ENCODE measurements at regions not wholly inside any gene's neighbourhood (a gene's known extent, or its start where the extent isn't known, plus 50 kb on each side); places are given as distances from the start of the nearest gene placed in this dataset.
A peak's percentile ranks its signal among the peaks of the same experiment; 100 is the strongest.

GRCh38 chr5:174239718-174240117, 194.2 kb downstream of the NSG2 start:
- TF ChIP-seq EZH2 (IDR thresholded peaks at IDR 0.05; ENCODE audit: insufficient read depth, poor library complexity, severe bottlenecking) (no peak), EZH2phosphoT487 (IDR thresholded peaks at IDR 0.05; ENCODE audit: insufficient read depth, low read depth) (no peak)
- Histone ChIP-seq H3K79me2 (ENCODE audit: insufficient read depth) (no peaks in the 10 kb centered on the region), H3K27me3 (replicated peaks; ENCODE audit: insufficient read depth) (no peaks in the 10 kb centered on the region), H3F3A (ENCODE audit: insufficient read depth) (no peaks in the 10 kb centered on the region), H3K4me3 (no peak overlapping the region), H3K9ac (no peak overlapping the region), H3K27ac (no peak overlapping the region), H3K9me2 (ENCODE audit: insufficient read depth) (no peaks in the 10 kb centered on the region), H3K4me1 (ENCODE audit: insufficient read depth) (no peaks in the 10 kb centered on the region), H3K9me3 (ENCODE audit: low read depth) (no peaks in the 10 kb centered on the region), H4K20me1 (ENCODE audit: insufficient read depth) (no peaks in the 10 kb centered on the region), H3K36me3 (ENCODE audit: low read depth) (no peaks in the 10 kb centered on the region), H2AFZ (no peak overlapping the region), H3K4me2 (ENCODE audit: unreplicated experiment) (no peak overlapping the region)
- DNase-seq, result peak; percentile 23
- WGBS, 2 experiments (ENCODE audit: low coverage in 1 of 2, low lambda C conversion rate in 2 of 2, missing lambda C conversion rate in 2 of 2), result 3 to 5% methylated on average over 4 of the region's 4 CpGs
- in situ Hi-C loops (cut with MboI), result no loop called here

- in situ Hi-C loops (cut with MboI), result no loop called here
- H3K9me2 ChIP-seq (ENCODE audit: insufficient read depth), result no peaks in the 10 kb centered on the region
- H4K20me1 ChIP-seq (ENCODE audit: insufficient read depth), result no peaks in the 10 kb centered on the region
- no peak overlapping the region for H2AFZ ChIP-seq
- no peaks in the 10 kb centered on the region for H3K79me2 ChIP-seq (ENCODE audit: insufficient read depth)
- DNase-seq, result no peak
- no peaks in the 10 kb centered on the region for H3F3A ChIP-seq (ENCODE audit: insufficient read depth)
- H3K4me2 ChIP-seq (ENCODE audit: unreplicated experiment), result no peak overlapping the region
- no peak overlapping the region for H3K27ac ChIP-seq
- no peaks in the 10 kb centered on the region for H3K4me1 ChIP-seq (ENCODE audit: insufficient read depth)
- no peaks in the 10 kb centered on the region for H3K9me3 ChIP-seq (ENCODE audit: low read depth)
- H3K4me3 ChIP-seq, result no peak overlapping the region
- TF ChIP-seq EZH2phosphoT487 (IDR thresholded peaks at IDR 0.05; ENCODE audit: insufficient read depth, low read depth), result no peak
- no peak for TF ChIP-seq EZH2 (IDR thresholded peaks at IDR 0.05; ENCODE audit: insufficient read depth, poor library complexity, severe bottlenecking)
- H3K36me3 ChIP-seq (ENCODE audit: low read depth), result no peaks in the 10 kb centered on the region
- H3K9ac ChIP-seq, result no peak overlapping the region
- 14 to 18% methylated on average over 3 of the region's 3 CpGs for WGBS, 2 experiments (ENCODE audit: low coverage in 1 of 2, low lambda C conversion rate in 2 of 2, missing lambda C conversion rate in 2 of 2)
- no peaks in the 10 kb centered on the region for H3K27me3 ChIP-seq (replicated peaks; ENCODE audit: insufficient read depth)
Observed at GRCh38 chr5:174242573-174242972, 197.1 kb downstream of the NSG2 start.

- Histone ChIP-seq H3K79me2 (ENCODE audit: insufficient read depth) (no peaks in the 10 kb centered on the region), H4K20me1 (ENCODE audit: insufficient read depth) (no peaks in the 10 kb centered on the region), H3K9ac (no peak overlapping the region), H3K4me1 (ENCODE audit: insufficient read depth) (no peaks in the 10 kb centered on the region), H3K36me3 (ENCODE audit: low read depth) (no peaks in the 10 kb centered on the region), H3K9me3 (ENCODE audit: low read depth) (no peaks in the 10 kb centered on the region), H3K4me3 (no peak overlapping the region), H3K9me2 (ENCODE audit: insufficient read depth) (no peaks in the 10 kb centered on the region), H3K27ac (no peak overlapping the region), H3K27me3 (replicated peaks; ENCODE audit: insufficient read depth) (no peaks in the 10 kb centered on the region), H3F3A (ENCODE audit: insufficient read depth) (no peaks in the 10 kb centered on the region), H2AFZ (no peak overlapping the region), H3K4me2 (ENCODE audit: unreplicated experiment) (no peak overlapping the region)
- DNase-seq, result no peak
- 0 to 2% methylated on average over 2 of the region's 2 CpGs for WGBS, 2 experiments (ENCODE audit: low coverage in 1 of 2, low lambda C conversion rate in 2 of 2, missing lambda C conversion rate in 2 of 2)
- in situ Hi-C loops (cut with MboI), result no loop called here
- TF ChIP-seq EZH2 (IDR thresholded peaks at IDR 0.05; ENCODE audit: insufficient read depth, poor library complexity, severe bottlenecking) (no peak), EZH2phosphoT487 (IDR thresholded peaks at IDR 0.05; ENCODE audit: insufficient read depth, low read depth) (no peak)
Observed at GRCh38 chr5:174243904-174244303, 198.4 kb downstream of the NSG2 start.

GRCh38 chr5:174245516-174246075, 200.1 kb downstream of the NSG2 start:
- TF ChIP-seq EZH2 (IDR thresholded peaks at IDR 0.05; ENCODE audit: insufficient read depth, poor library complexity, severe bottlenecking) (no peak), EZH2phosphoT487 (IDR thresholded peaks at IDR 0.05; ENCODE audit: insufficient read depth, low read depth) (no peak)
- in situ Hi-C loops (cut with MboI), result no loop called here
- no peaks in the 10 kb centered on the region for H3K9me3 ChIP-seq (ENCODE audit: low read depth)
- DNase-seq, result no peak
- H3K27ac ChIP-seq, result no peak overlapping the region
- H3F3A ChIP-seq (ENCODE audit: insufficient read depth), result no peaks in the 10 kb centered on the region
- H3K9me2 ChIP-seq (ENCODE audit: insufficient read depth), result no peaks in the 10 kb centered on the region
- no peaks in the 10 kb centered on the region for H3K4me1 ChIP-seq (ENCODE audit: insufficient read depth)
- no peak overlapping the region for H3K9ac ChIP-seq
- H2AFZ ChIP-seq, result no peak overlapping the region
- no peaks in the 10 kb centered on the region for H3K79me2 ChIP-seq (ENCODE audit: insufficient read depth)
- no peaks in the 10 kb centered on the region for H4K20me1 ChIP-seq (ENCODE audit: insufficient read depth)
- no peaks in the 10 kb centered on the region for H3K27me3 ChIP-seq (replicated peaks; ENCODE audit: insufficient read depth)
- H3K36me3 ChIP-seq (ENCODE audit: low read depth), result no peaks in the 10 kb centered on the region
- WGBS, 2 experiments (ENCODE audit: low coverage in 1 of 2, low lambda C conversion rate in 2 of 2, missing lambda C conversion rate in 2 of 2), result 2 to 7% methylated on average over 8 of the region's 8 CpGs
- no peak overlapping the region for H3K4me2 ChIP-seq (ENCODE audit: unreplicated experiment)
- H3K4me3 ChIP-seq, result no peak overlapping the region

- Histone ChIP-seq H3K27me3 (replicated peaks; ENCODE audit: insufficient read depth) (no peaks in the 10 kb centered on the region), H3F3A (ENCODE audit: insufficient read depth) (no peaks in the 10 kb centered on the region), H3K4me3 (no peak overlapping the region), H3K9me2 (ENCODE audit: insufficient read depth) (no peaks in the 10 kb centered on the region), H3K36me3 (ENCODE audit: low read depth) (no peaks in the 10 kb centered on the region), H4K20me1 (ENCODE audit: insufficient read depth) (no peaks in the 10 kb centered on the region), H3K4me2 (ENCODE audit: unreplicated experiment) (no peak overlapping the region), H3K9me3 (ENCODE audit: low read depth) (no peaks in the 10 kb centered on the region), H3K27ac (no peak overlapping the region), H3K4me1 (ENCODE audit: insufficient read depth) (no peaks in the 10 kb centered on the region), H3K79me2 (ENCODE audit: insufficient read depth) (no peaks in the 10 kb centered on the region), H2AFZ (no peak overlapping the region), H3K9ac (no peak overlapping the region)
- in situ Hi-C loops (cut with MboI), result no loop called here
- 8 to 10% methylated on average over 1 of the region's 1 CpG for WGBS, 2 experiments (ENCODE audit: low coverage in 1 of 2, low lambda C conversion rate in 2 of 2, missing lambda C conversion rate in 2 of 2)
- DNase-seq, result no peak
- TF ChIP-seq EZH2phosphoT487 (IDR thresholded peaks at IDR 0.05; ENCODE audit: insufficient read depth, low read depth), result no peak
- TF ChIP-seq EZH2 (IDR thresholded peaks at IDR 0.05; ENCODE audit: insufficient read depth, poor library complexity, severe bottlenecking), result no peak
Observed at GRCh38 chr5:174246743-174247142, 201.2 kb downstream of the NSG2 start.
